Right lobe of liver (tissue), 6 donors: ENCODE measurements at regions not wholly inside any gene's neighbourhood (a gene's known extent, or its start where the extent isn't known, plus 50 kb on each side); places are given as distances from the start of the nearest gene placed in this dataset.

ENCODE experiments used
- ATAC-seq, 4 donors: fragments of 200-7000 bp; cut with Tn5 transposase; one replicate each; pipeline ENCODE4 v1.9.1; 2020; ENCODE audit warnings: mild to moderate bottlenecking in 4 of 4, moderate library complexity in 4 of 4
- DNase-seq, 3 donors: peaks; one replicate each; pipeline ENCODE4 v3.0.0-alpha.2; 2020
- H3K27ac ChIP-seq, 3 donors: fragments of 200-600 bp; one replicate each; pipeline ENCODE4 v1.8.0; 2022
- H3K27me3 ChIP-seq, 2 donors: fragments of 200-600 bp; one replicate each; pipeline ENCODE4 v1.8.0; 2022
- H3K36me3 ChIP-seq, 4 donors: fragments of 200-600 bp; sonication (generic) in 1 of 4; one replicate each; pipeline versions ENCODE4 v1.5.1 to v1.8.0; 2017 to 2022; ENCODE audit warnings: control low read depth in 1 of 4
- H3K4me1 ChIP-seq, 4 donors: fragments of 200-600 bp; sonication (generic) in 1 of 4; one replicate each; pipeline versions ENCODE4 v1.5.1 to v1.8.0; 2017 to 2022; ENCODE audit warnings: control low read depth in 1 of 4
- H3K4me3 ChIP-seq, 3 donors: fragments of 200-600 bp; one replicate each; pipeline ENCODE4 v1.8.0; 2022
- H3K9me3 ChIP-seq, 4 donors: fragments of 200-600 bp; sonication (generic) in 1 of 4; one replicate each; pipeline versions ENCODE4 v1.5.1 to v1.8.0; 2017 to 2022; ENCODE audit warnings: control low read depth in 1 of 4
- POLR2A ChIP-seq: fragments of 450-650 bp; IDR thresholded peaks from one replicate; pipeline ENCODE4 v1.6.1; 2017; ENCODE audit warnings: antibody characterized with exemption, mild to moderate bottlenecking
- whole genome bisulfite sequencing: methylation state at CpG from one replicate; pipeline ENCODE4 v1.1.6; 2018; ENCODE audit warnings: low coverage, low lambda C conversion rate; ENCODE audit not compliant: insufficient coverage; ENCODE audit errors: missing lambda C conversion rate; 5-methylcytosine and 5-hydroxymethylcytosine counted together
- intact Hi-C, 2 donors: fragments of 100-400 bp; cut with DNase I; formaldehyde crosslinking; loops; one replicate each; pipeline versions ENCODE4 v1.11.2 to v1.14.1; 2022
- TF ChIP-seq, protein P1 (sequence below), 4 donors: fragments of 200-600 bp in 3 of 4; fragments of 450-650 bp in 1 of 4; IDR thresholded peaks; one replicate each; pipeline versions ENCODE4 v1.5.1 to v1.8.0; 2016 to 2022; ENCODE audit warnings: antibody characterized with exemption in 4 of 4, mild to moderate bottlenecking in 2 of 4
- donor health status: DM: no; HTN: yes; CAD: no.
- donor health status: DM: no; HTN: no; CAD: no.
- donor health status: DM: no; HTN: no; CAD: no.
- donor health status: DM: no; HTN: yes; CAD: no.
- donor health status: DM: no; HTN: yes; CAD: no.

DNA sequence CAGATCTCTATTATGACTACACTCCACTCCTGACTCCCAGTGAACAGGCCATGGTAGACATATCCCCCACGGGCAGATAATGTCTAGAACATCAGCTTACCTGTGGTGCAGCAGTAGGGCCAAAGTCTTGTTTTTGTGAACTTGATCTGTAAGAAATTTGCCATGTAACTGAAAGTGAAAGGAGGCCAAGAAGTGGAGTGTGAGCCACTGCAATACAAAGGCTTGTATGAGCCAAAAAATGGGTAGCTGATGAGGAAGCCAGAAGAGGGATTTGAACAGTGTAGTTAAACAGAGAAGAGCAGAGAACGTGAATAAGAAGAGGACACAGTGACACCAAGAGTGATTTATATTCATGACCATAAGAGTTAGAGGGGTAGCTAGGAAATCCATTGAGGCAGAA is 361.7 kb downstream of the DMRT2 start:
- Histone ChIP-seq H3K27me3 (no peaks in the 10 kb centered on the region), H3K9me3 (no peaks in the 10 kb centered on the region), H3K4me1 (no peaks in the 10 kb centered on the region), H3K27ac (no peak overlapping the region), H3K36me3 (no peaks in the 10 kb centered on the region), H3K4me3 (no peak overlapping the region)
- ATAC-seq, result no peak
- DNase-seq, result no peak
- WGBS, result 9% methylated on average over 2 of the region's 2 CpGs
- intact Hi-C loops, result no loop called here
- TF ChIP-seq POLR2A, result no peak
- TF ChIP-seq, protein P1, sequence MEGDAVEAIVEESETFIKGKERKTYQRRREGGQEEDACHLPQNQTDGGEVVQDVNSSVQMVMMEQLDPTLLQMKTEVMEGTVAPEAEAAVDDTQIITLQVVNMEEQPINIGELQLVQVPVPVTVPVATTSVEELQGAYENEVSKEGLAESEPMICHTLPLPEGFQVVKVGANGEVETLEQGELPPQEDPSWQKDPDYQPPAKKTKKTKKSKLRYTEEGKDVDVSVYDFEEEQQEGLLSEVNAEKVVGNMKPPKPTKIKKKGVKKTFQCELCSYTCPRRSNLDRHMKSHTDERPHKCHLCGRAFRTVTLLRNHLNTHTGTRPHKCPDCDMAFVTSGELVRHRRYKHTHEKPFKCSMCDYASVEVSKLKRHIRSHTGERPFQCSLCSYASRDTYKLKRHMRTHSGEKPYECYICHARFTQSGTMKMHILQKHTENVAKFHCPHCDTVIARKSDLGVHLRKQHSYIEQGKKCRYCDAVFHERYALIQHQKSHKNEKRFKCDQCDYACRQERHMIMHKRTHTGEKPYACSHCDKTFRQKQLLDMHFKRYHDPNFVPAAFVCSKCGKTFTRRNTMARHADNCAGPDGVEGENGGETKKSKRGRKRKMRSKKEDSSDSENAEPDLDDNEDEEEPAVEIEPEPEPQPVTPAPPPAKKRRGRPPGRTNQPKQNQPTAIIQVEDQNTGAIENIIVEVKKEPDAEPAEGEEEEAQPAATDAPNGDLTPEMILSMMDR (IDR thresholded peaks at IDR 0.05), result no peak

DNA sequence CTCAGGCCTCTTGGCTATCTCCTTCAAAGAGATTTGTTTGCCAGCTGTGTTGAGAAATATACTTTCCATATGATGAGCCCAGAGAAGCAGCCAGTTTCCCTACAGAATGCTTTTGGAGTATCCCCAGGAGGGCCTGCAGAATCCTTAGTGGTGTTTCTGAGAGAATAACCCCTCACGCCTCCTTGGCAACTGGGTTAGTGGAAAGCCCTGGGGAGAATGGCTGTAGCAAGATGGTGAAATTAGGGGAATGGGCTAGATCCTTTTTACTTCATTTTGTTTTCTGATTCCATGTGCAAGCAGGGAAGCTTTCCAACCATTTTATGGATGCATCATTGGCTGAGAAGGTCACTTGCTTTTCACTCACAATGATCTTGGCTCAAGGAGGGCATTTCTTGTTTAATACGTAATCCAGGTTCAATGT is 364.6 kb downstream of the DMRT2 start:
- ATAC-seq, result no peak

DNA sequence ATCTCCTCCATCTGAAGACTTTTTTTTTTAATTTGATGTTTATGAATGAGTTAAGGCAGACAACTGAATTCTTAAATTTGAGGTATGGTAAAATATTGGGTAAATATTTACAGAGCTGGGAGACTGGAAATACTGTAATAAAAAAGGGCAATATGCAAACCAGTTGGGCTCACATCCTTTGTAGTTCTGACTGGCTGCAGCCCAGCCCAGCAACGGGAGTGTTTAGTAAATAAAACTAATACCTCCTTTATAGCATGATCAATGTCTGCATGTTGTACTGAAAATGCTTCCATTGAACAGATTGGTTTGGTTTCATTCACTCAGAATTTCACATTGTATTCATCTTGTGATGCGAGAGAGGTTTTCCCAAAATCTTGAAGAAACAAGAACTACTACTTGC is 365.0 kb downstream of the DMRT2 start:
- no peaks in the 10 kb centered on the region for H3K27me3 ChIP-seq
- ATAC-seq, result no peak

More for the DNA sequence above, 364.6 kb downstream of the DMRT2 start:
- WGBS, result 62% methylated on average over 1 of the region's 2 CpGs
- H3K27ac ChIP-seq, result no peak overlapping the region
- H3K4me3 ChIP-seq, result no peak overlapping the region
- H3K36me3 ChIP-seq, result no peaks in the 10 kb centered on the region
- no peak for TF ChIP-seq POLR2A
- TF ChIP-seq, protein P1 (IDR thresholded peaks at IDR 0.05), result no peak
- intact Hi-C loops, result no loop called here
- H3K27me3 ChIP-seq, result no peaks in the 10 kb centered on the region
- no peak for DNase-seq
- H3K9me3 ChIP-seq, result no peaks in the 10 kb centered on the region
- no peaks in the 10 kb centered on the region for H3K4me1 ChIP-seq

DNA sequence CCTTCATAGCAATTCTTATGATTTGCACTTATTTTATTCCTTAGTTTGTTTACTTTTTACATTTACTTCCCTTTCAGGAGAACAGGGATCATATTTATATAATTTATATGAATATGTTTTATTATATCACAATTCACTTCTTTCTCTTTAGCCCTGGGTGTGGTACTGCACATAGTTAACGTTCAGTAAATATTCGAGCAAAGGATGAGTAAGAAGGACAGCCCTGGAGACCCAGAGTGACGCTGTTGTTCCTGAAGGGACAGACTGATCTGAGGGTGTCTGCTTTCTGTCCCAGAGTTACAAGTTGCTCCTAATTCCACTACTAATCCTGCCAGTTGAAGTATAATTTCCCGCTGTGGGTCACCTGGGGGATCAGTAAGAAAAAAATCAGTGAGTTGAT is 366.1 kb downstream of the DMRT2 start:
- WGBS, result 86% methylated on average over 4 of the region's 4 CpGs
- Histone ChIP-seq H3K27me3 (no peaks in the 10 kb centered on the region), H3K4me3 (no peak overlapping the region), H3K4me1 (no peaks in the 10 kb centered on the region), H3K27ac (no peak overlapping the region), H3K36me3 (no peaks in the 10 kb centered on the region), H3K9me3 (no peaks in the 10 kb centered on the region)
- intact Hi-C loops, result no loop called here
- ATAC-seq (no peak), DNase-seq (no peak)
- TF ChIP-seq POLR2A, result no peak
- TF ChIP-seq, protein P1 (IDR thresholded peaks at IDR 0.05), result no peak

More for the DNA sequence above, 365.0 kb downstream of the DMRT2 start:
- TF ChIP-seq, protein P1 (IDR thresholded peaks at IDR 0.05), result no peak
- no peak for TF ChIP-seq POLR2A
- intact Hi-C loops, result no loop called here
- no peaks in the 10 kb centered on the region for H3K4me1 ChIP-seq
- WGBS, result 53% methylated on average over 2 of the region's 2 CpGs
- no peaks in the 10 kb centered on the region for H3K36me3 ChIP-seq
- H3K9me3 ChIP-seq, result no peaks in the 10 kb centered on the region
- DNase-seq, result no peak
- no peak overlapping the region for H3K4me3 ChIP-seq
- no peak overlapping the region for H3K27ac ChIP-seq

DNA sequence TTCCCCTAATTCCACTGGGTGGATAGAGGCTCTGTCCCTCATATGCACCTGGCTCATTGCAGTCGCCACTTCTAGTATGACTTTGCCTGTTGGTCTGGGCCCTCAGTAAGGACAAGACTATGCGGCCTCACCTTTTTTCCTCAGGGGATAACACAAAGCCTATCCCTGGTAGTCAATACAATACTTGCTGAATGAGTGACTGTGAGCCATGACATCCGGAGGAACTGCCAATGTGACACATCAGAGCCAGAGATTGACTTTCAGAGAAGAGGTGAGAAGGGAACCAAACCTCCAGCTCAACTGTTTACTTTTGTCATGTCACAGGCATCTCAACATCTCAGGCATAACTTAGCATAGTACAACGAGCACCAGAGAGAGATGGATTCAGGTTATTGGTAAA is 371.3 kb downstream of the DMRT2 start:
- 40% methylated on average over 3 of the region's 4 CpGs for WGBS
- no peaks in the 10 kb centered on the region for H3K27me3 ChIP-seq

More for the DNA sequence above, 371.3 kb downstream of the DMRT2 start:
- TF ChIP-seq, protein P1 (IDR thresholded peaks at IDR 0.05), result no peak
- no peak for TF ChIP-seq POLR2A
- Histone ChIP-seq H3K27ac (no peak overlapping the region), H3K9me3 (no peaks in the 10 kb centered on the region), H3K4me3 (no peak overlapping the region), H3K4me1 (no peaks in the 10 kb centered on the region), H3K36me3 (no peaks in the 10 kb centered on the region)
- intact Hi-C loops, result no loop called here
- no peak for DNase-seq
- ATAC-seq, result no peak
